GM23338 (cell line): ENCODE measurements at regions not wholly inside any gene's neighbourhood (a gene's known extent, or its start where the extent isn't known, plus 50 kb on each side); places are given as distances from the start of the nearest gene placed in this dataset.

Experiments
- ATAC-seq: fragments of 200-7000 bp; cut with Tn5 transposase; 3 replicates; pipeline ENCODE4 v1.9.1; 2020
- DNase-seq: peaks from one replicate; pipeline ENCODE4 v3.0.0-alpha.2; 2015; ENCODE audit warnings: low spot score
- H2AFZ ChIP-seq: fragments of 200-600 bp; sonication (generic); 2 replicates; pipeline ENCODE4 v1.8.0; 2016; ENCODE audit warnings: antibody characterized with exemption, mild to moderate bottlenecking, moderate library complexity
- H3F3A ChIP-seq: fragments of 200-600 bp; sonication (generic); replicated peaks from 2 replicates; pipeline ENCODE4 v1.8.0; 2017; ENCODE audit warnings: antibody characterized with exemption, mixed run types, low read depth
- H3K27ac ChIP-seq: fragments of 200-600 bp; sonication (generic); 2 replicates; pipeline ENCODE4 v1.6.1; 2016; ENCODE audit warnings: low read depth
- H3K27me3 ChIP-seq: fragments of 200-600 bp; sonication (generic); 2 replicates; pipeline ENCODE4 v1.8.0; 2016; ENCODE audit warnings: mild to moderate bottlenecking, mixed run types, moderate library complexity; ENCODE audit not compliant: insufficient read depth
- H3K36me3 ChIP-seq: fragments of 200-600 bp; sonication (generic); 2 replicates; pipeline ENCODE4 v1.8.0; 2016; ENCODE audit warnings: mild to moderate bottlenecking; ENCODE audit not compliant: insufficient read depth
- H3K4me1 ChIP-seq: fragments of 200-600 bp; sonication (generic); 2 replicates; pipeline ENCODE4 v1.8.0; 2016; ENCODE audit warnings: mild to moderate bottlenecking, moderate library complexity; ENCODE audit not compliant: insufficient read depth
- H3K4me2 ChIP-seq: fragments of 200-600 bp; sonication (generic); 2 replicates; pipeline ENCODE4 v1.7.1; 2017; ENCODE audit warnings: mixed run types
- H3K4me3 ChIP-seq: fragments of 200-600 bp; sonication (generic); 2 replicates; pipeline ENCODE4 v1.6.1; 2016; ENCODE audit warnings: mixed run types
- H3K79me2 ChIP-seq: fragments of 200-600 bp; sonication (generic); replicated peaks from 2 replicates; pipeline ENCODE4 v1.8.0; 2017; ENCODE audit warnings: mild to moderate bottlenecking; ENCODE audit not compliant: insufficient read depth
- H3K9me2 ChIP-seq: fragments of 200-600 bp; sonication (generic); 2 replicates; pipeline ENCODE4 v1.8.0; 2017; ENCODE audit not compliant: insufficient read depth
- H4K20me1 ChIP-seq: fragments of 200-600 bp; sonication (generic); replicated peaks from 2 replicates; pipeline ENCODE4 v1.8.0; 2017; ENCODE audit warnings: mild to moderate bottlenecking; ENCODE audit not compliant: insufficient read depth
- H3K27ac Mint-ChIP-seq: 2 replicates; pipeline ENCODE4 v1.8.0; 2020; ENCODE audit warnings: inconsistent platforms, mild to moderate bottlenecking, moderate library complexity, mixed read lengths
- H3K27me3 Mint-ChIP-seq: 3 replicates; pipeline ENCODE4 v1.8.0; 2022; ENCODE audit warnings: low read depth, mild to moderate bottlenecking, moderate library complexity, mixed read lengths, inconsistent platforms; ENCODE audit not compliant: insufficient read depth, poor library complexity
- H3K36me3 Mint-ChIP-seq: 3 replicates; pipeline ENCODE4 v1.8.0; 2021; ENCODE audit warnings: low read depth, mild to moderate bottlenecking, inconsistent platforms, moderate library complexity, mixed read lengths
- H3K4me1 Mint-ChIP-seq: 3 replicates; pipeline ENCODE4 v1.8.0; 2020; ENCODE audit warnings: mild to moderate bottlenecking, inconsistent platforms, mixed read lengths
- H3K4me3 Mint-ChIP-seq: 3 replicates; pipeline ENCODE4 v1.8.0; 2021; ENCODE audit warnings: moderate library complexity, mild to moderate bottlenecking, inconsistent platforms, mixed read lengths
- H3K9me3 Mint-ChIP-seq: 3 replicates; pipeline ENCODE4 v1.8.0; 2020; ENCODE audit warnings: moderate library complexity, mild to moderate bottlenecking, inconsistent platforms, mixed read lengths
- CREB1 ChIP-seq: fragments of 250-450 bp; sonication (Bioruptor Pico); IDR thresholded peaks from 2 replicates; pipeline ENCODE4 v1.5.0; 2020; ENCODE audit warnings: low read depth, mild to moderate bottlenecking, moderate library complexity
- CTCF ChIP-seq, 2 experiments: fragments of 200-600 bp in 1 of 2; sonication (generic) in 1 of 2; conservative IDR thresholded peaks; 2 replicates each; pipeline versions ENCODE4 v1.5.1 to v1.6.1; 2016 to 2017; ENCODE audit warnings: antibody characterized with exemption in 2 of 2, low read depth in 2 of 2, mild to moderate bottlenecking in 2 of 2, moderate library complexity in 1 of 2
- ETS1 ChIP-seq: IDR thresholded peaks from 2 replicates; pipeline ENCODE4 v1.6.1; 2016; ENCODE audit warnings: antibody characterized with exemption
- EZH2 ChIP-seq: fragments of 200-600 bp; sonication (generic); IDR thresholded peaks from one replicate; pipeline ENCODE4 v1.8.0; 2017; ENCODE audit warnings: antibody characterized with exemption, mild to moderate bottlenecking, low read depth; ENCODE audit not compliant: unreplicated experiment
- EZH2phosphoT487 ChIP-seq: fragments of 200-600 bp; sonication (generic); IDR thresholded peaks from one replicate; pipeline ENCODE4 v1.8.1; 2018; ENCODE audit warnings: antibody characterized with exemption; ENCODE audit not compliant: unreplicated experiment
- NANOG ChIP-seq: IDR thresholded peaks from 2 replicates; pipeline ENCODE4 v1.6.1; 2016; ENCODE audit warnings: antibody characterized with exemption, borderline replicate concordance
- POLR2AphosphoS5 ChIP-seq: IDR thresholded peaks from 2 replicates; pipeline ENCODE4 v1.6.1; 2016; ENCODE audit warnings: antibody characterized with exemption, low read depth
- STAT1 ChIP-seq: IDR thresholded peaks from one replicate; pipeline ENCODE4 v1.6.1; 2016; ENCODE audit warnings: antibody characterized with exemption; ENCODE audit not compliant: unreplicated experiment
- ZNF114 ChIP-seq: fragments of 250-450 bp; sonication (Bioruptor Pico); IDR thresholded peaks from 2 replicates; pipeline ENCODE4 v1.5.0; 2020; ENCODE audit warnings: mild to moderate bottlenecking, moderate library complexity
- ZNF331 ChIP-seq: fragments of 250-450 bp; sonication (Bioruptor Pico); IDR thresholded peaks from 2 replicates; pipeline ENCODE4 v1.5.0; 2020; ENCODE audit warnings: low read depth, mild to moderate bottlenecking, moderate library complexity

DNA sequence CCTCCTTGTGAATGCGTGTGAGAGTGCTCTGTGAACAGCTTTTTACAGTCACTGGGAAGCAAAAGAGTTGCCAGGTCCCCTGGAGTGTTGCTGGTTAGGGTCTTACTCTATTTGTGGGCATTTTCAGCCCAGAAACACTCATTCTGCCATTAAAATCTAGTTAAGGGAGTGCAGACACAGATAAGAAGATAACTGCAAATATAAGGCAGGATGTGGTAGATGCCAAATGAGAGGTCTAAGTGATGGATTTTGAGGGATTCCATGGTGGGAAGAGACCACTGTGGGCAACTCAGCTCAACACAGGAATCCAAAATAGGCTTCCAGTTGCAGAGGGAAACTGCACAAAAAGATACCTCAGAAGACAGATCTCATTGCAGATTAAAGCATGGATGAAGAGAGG is 54.5 kb upstream of the KL start:
- H3F3A ChIP-seq = no peaks in the 10 kb centered on the region
- H3K36me3 ChIP-seq = no peaks in the 10 kb centered on the region
- no peak overlapping the region for H3K4me3 Mint-ChIP-seq
- DNase-seq (no peak), ATAC-seq (no peak)
- no peak overlapping the region for H3K27ac ChIP-seq
- no peak overlapping the region for H3K4me3 ChIP-seq
- no peaks in the 10 kb centered on the region for H3K27me3 ChIP-seq
- no peak overlapping the region for H3K27ac Mint-ChIP-seq
- no peaks in the 10 kb centered on the region for H3K4me1 Mint-ChIP-seq
- TF ChIP-seq ZNF331 (CRISPR knock-in tag) (no peak), CTCF (conservative IDR thresholded peaks at IDR 0.05; ENCODE audit: low read depth in 2 of 2) (no peak), ETS1 (no peak)
- H3K9me2 ChIP-seq = no peaks in the 10 kb centered on the region; the same call in 1 of the 2 replicates
- H3K4me2 ChIP-seq = no peak overlapping the region
- no peaks in the 10 kb centered on the region for H4K20me1 ChIP-seq
- no peaks in the 10 kb centered on the region for H3K9me3 Mint-ChIP-seq
- H3K27me3 Mint-ChIP-seq = peaks cover 4% of the 10 kb centered on the region
- no peaks in the 10 kb centered on the region for H3K36me3 Mint-ChIP-seq
- H2AFZ ChIP-seq = no peak overlapping the region
- no peaks in the 10 kb centered on the region for H3K4me1 ChIP-seq
- H3K79me2 ChIP-seq = no peaks in the 10 kb centered on the region

DNA sequence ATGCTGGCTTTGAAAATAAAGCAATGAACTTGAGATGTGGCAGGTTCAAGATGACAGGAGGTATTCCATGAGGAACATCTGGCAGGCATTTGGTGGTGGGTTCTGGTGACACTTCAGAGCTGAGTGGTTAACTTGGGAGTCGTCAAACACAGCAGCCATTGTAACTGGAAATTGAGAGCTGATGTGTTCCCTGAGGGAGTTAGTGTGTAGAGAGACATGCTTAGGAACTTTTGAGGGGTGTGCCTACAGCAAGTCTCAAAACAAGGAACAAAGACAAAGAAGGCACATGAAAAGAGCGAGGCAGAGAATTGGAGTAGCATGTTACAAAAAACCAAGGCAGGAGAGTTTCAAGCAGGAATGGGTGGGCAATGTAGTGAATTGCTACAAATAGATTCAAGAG is 53.9 kb upstream of the KL start:
- Histone ChIP-seq H3K4me1 (no peaks in the 10 kb centered on the region), H3K27me3 (no peaks in the 10 kb centered on the region)
- H3K9me3 Mint-ChIP-seq = no peaks in the 10 kb centered on the region
- no peak for TF ChIP-seq ZNF114 (CRISPR knock-in tag)
- TF ChIP-seq CREB1 (CRISPR knock-in tag) = no peak
- no peak for TF ChIP-seq NANOG
- TF ChIP-seq POLR2AphosphoS5 = no peak
- TF ChIP-seq EZH2phosphoT487 = no peak
- no peak for TF ChIP-seq EZH2
- no peak for TF ChIP-seq STAT1
- TF ChIP-seq CTCF (conservative IDR thresholded peaks at IDR 0.05; ENCODE audit: low read depth in 2 of 2) = no peak
- no peak for TF ChIP-seq ETS1

More for the DNA sequence above, 53.9 kb upstream of the KL start:
- Histone ChIP-seq H3K9me2 (no peaks in the 10 kb centered on the region), H4K20me1 (no peaks in the 10 kb centered on the region), H3F3A (no peaks in the 10 kb centered on the region), H3K79me2 (no peaks in the 10 kb centered on the region), H3K27ac (no peak overlapping the region), H3K36me3 (no peaks in the 10 kb centered on the region), H3K4me3 (no peak overlapping the region), H3K4me2 (no peak overlapping the region), H2AFZ (no peak overlapping the region)
- H3K4me3 Mint-ChIP-seq = no peak overlapping the region
- no peaks in the 10 kb centered on the region for H3K4me1 Mint-ChIP-seq
- no peak overlapping the region for H3K27ac Mint-ChIP-seq
- H3K27me3 Mint-ChIP-seq = peaks cover 4% of the 10 kb centered on the region
- no peak for ATAC-seq
- no peaks in the 10 kb centered on the region for H3K36me3 Mint-ChIP-seq
- no peak for DNase-seq
